ENCODE measurements at regions not wholly inside any gene's neighbourhood (a gene's known extent, or its start where the extent isn't known, plus 50 kb on each side); places are given as distances from the start of the nearest gene placed in this dataset.
A peak's percentile ranks its signal among the peaks of the same experiment; 100 is the strongest.
"Not testable (repeated sequence)": the region's sequence is repeated elsewhere in the genome, so short reads cannot be mapped to it uniquely, and the experiment has no call there.

DNA sequence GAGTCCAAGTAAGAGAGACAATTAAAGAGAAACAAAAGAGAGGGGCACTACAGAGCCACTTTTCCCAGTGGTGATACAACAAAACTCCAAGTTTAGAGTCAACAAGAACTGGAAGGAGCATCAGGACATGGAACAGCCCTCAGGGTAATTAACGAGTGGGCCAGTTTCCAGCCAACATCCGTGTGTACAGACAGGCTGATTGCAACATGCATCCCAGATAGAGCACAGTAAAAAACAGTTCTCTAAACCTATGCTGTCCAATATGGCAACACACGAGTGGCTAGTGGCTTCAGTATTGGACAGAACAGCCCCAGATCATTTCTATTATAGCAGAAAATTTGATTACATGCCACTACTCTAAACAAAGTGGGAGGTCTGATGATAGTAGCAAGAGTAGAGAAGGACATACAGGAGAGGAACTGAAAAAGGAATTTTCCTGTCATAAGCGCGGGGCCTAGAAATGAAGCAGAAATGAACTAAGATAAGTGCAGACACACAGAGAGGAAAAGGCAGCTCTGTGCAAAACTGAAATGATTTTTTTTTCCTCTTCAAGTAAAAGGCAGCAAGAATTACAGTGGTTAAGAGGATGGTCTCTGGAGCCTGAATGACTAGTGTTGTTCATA is 175.6 kb upstream of the CCNG1 start:
- H3K4me1 ChIP-seq (ENCODE audit: insufficient read depth) = no peaks in the 10 kb centered on the region
- no peak overlapping the region for H2AFZ ChIP-seq
- no peak overlapping the region for H3K27ac ChIP-seq (ENCODE audit: low read depth)
- no peak overlapping the region for H3K4me2 ChIP-seq
- H3K4me3 Mint-ChIP-seq = no peak overlapping the region
- no peak for TF ChIP-seq POLR2AphosphoS5 (IDR thresholded peaks at IDR 0.05; ENCODE audit: low read depth)
- TF ChIP-seq EZH2phosphoT487 (IDR thresholded peaks at IDR 0.05; ENCODE audit: unreplicated experiment) = no peak
- TF ChIP-seq EZH2 (IDR thresholded peaks at IDR 0.05; ENCODE audit: low read depth, unreplicated experiment) = no peak
- TF ChIP-seq ZNF114 (CRISPR knock-in tag; IDR thresholded peaks at IDR 0.05) = no peak
- no peak for TF ChIP-seq CREB1 (CRISPR knock-in tag; IDR thresholded peaks at IDR 0.05; ENCODE audit: low read depth)
- ATAC-seq (no peak), DNase-seq (ENCODE audit: low spot score) (no peak)
- H3K36me3 ChIP-seq (ENCODE audit: insufficient read depth) = no peaks in the 10 kb centered on the region
- no peaks in the 10 kb centered on the region for H3K36me3 Mint-ChIP-seq (ENCODE audit: low read depth)
- no peak overlapping the region for H3K4me3 ChIP-seq
- no peaks in the 10 kb centered on the region for H3K4me1 Mint-ChIP-seq
- no peaks in the 10 kb centered on the region for H3K27me3 Mint-ChIP-seq (ENCODE audit: insufficient read depth, low read depth, poor library complexity)
- no peak overlapping the region for H3K27ac Mint-ChIP-seq
- no peaks in the 10 kb centered on the region for H3K9me3 Mint-ChIP-seq
- H3K79me2 ChIP-seq (replicated peaks; ENCODE audit: insufficient read depth) = no peaks in the 10 kb centered on the region
- no peaks in the 10 kb centered on the region for H3K27me3 ChIP-seq (ENCODE audit: insufficient read depth)
- no peaks in the 10 kb centered on the region for H3K9me2 ChIP-seq (ENCODE audit: insufficient read depth)
- H3F3A ChIP-seq (replicated peaks; ENCODE audit: low read depth) = no peaks in the 10 kb centered on the region
- H4K20me1 ChIP-seq (replicated peaks; ENCODE audit: insufficient read depth) = no peaks in the 10 kb centered on the region

DNA sequence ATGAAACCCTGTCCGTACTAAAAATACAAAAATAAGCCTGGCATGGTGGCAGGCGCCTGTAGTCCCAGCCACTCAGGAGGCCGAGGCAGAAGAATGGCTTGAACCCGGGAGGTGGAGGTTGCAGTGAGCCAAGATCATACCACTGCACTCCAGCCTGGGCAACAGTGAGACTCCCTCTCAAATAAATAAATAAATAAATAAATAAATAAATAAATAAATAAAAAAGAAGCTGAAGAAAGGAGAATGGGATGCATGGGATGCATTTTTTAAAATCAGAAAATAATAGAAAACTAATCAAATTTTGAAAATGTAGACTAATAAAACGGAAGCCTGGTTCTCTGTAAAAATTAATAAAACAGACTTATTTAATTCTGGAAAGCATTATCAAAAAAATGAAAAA is 171.1 kb upstream of the CCNG1 start:
- H3K4me3 Mint-ChIP-seq; H3K27me3 Mint-ChIP-seq (ENCODE audit: insufficient read depth, low read depth, poor library complexity); ATAC-seq; H3K9me2 ChIP-seq (ENCODE audit: insufficient read depth); H3K27ac Mint-ChIP-seq; H3K4me2 ChIP-seq; H3K4me1 ChIP-seq (ENCODE audit: insufficient read depth); H3K27me3 ChIP-seq (ENCODE audit: insufficient read depth); DNase-seq (ENCODE audit: low spot score); H3K36me3 ChIP-seq (ENCODE audit: insufficient read depth); H3K36me3 Mint-ChIP-seq (ENCODE audit: low read depth); H3K79me2 ChIP-seq (replicated peaks; ENCODE audit: insufficient read depth); H3K4me1 Mint-ChIP-seq; H3K4me3 ChIP-seq; H3K9me3 Mint-ChIP-seq; H3F3A ChIP-seq (replicated peaks; ENCODE audit: low read depth); H3K27ac ChIP-seq (ENCODE audit: low read depth); H2AFZ ChIP-seq; H4K20me1 ChIP-seq (replicated peaks; ENCODE audit: insufficient read depth): not testable (repeated sequence)

GRCh38 chr5:163269624-163270023 is 167.8 kb upstream of the CCNG1 start:
- peaks cover 7% of the 10 kb centered on the region; the same call in 2 of the 3 replicates for H3K4me1 Mint-ChIP-seq
- peak overlapping the region; percentile 76 for H3K27ac Mint-ChIP-seq
- Histone ChIP-seq H3K79me2 (replicated peaks; ENCODE audit: insufficient read depth) (no peaks in the 10 kb centered on the region), H3K9me2 (ENCODE audit: insufficient read depth) (no peaks in the 10 kb centered on the region), H3K27me3 (ENCODE audit: insufficient read depth) (no peaks in the 10 kb centered on the region), H4K20me1 (replicated peaks; ENCODE audit: insufficient read depth) (no peaks in the 10 kb centered on the region), H2AFZ (peak overlapping the region; percentile 3; the same call in 1 of the 2 replicates), H3K4me1 (ENCODE audit: insufficient read depth) (no peaks in the 10 kb centered on the region), H3K4me3 (no peak overlapping the region), H3F3A (replicated peaks; ENCODE audit: low read depth) (no peaks in the 10 kb centered on the region), H3K27ac (ENCODE audit: low read depth) (no peak overlapping the region), H3K36me3 (ENCODE audit: insufficient read depth) (no peaks in the 10 kb centered on the region), H3K4me2 (no peak overlapping the region)
- TF ChIP-seq NANOG (IDR thresholded peaks at IDR 0.05; ENCODE audit: borderline replicate concordance) (no peak), CTCF (conservative IDR thresholded peaks at IDR 0.05; ENCODE audit: low read depth in 2 of 2) (peak; percentile 46 to 57)
- peaks cover 12% of the 10 kb centered on the region for H3K9me3 Mint-ChIP-seq
- peaks cover 2% of the 10 kb centered on the region for H3K27me3 Mint-ChIP-seq (ENCODE audit: insufficient read depth, low read depth, poor library complexity)
- ATAC-seq (peak; percentile 61), DNase-seq (ENCODE audit: low spot score) (peak; percentile 45)
- H3K36me3 Mint-ChIP-seq (ENCODE audit: low read depth) = peaks cover 10% of the 10 kb centered on the region
- H3K4me3 Mint-ChIP-seq = no peak overlapping the region

Measured in GM23338 (cell line).